Caco-2 (cell line): ENCODE measurements at regions not wholly inside any gene's neighbourhood (a gene's known extent, or its start where the extent isn't known, plus 50 kb on each side); places are given as distances from the start of the nearest gene placed in this dataset.

Experiments
- BruUV-seq: library from RNA; stranded (reverse); fragments of 400-500 nt; replicated peaks from 2 replicates; lab custom pipeline; 2021; lab: Mats Ljungman, UMichigan
- CTCF ChIA-PET: fragments of 300-600 bp; sonication (Branson Sonifier 250); formaldehyde crosslinking; loops from one replicate; lab custom pipeline; 2022; ENCODE audit warnings: antibody characterized with exemption; lab: Charles Lee
- POLR2A ChIA-PET: fragments of 300-600 bp; sonication (Branson Sonifier 250); formaldehyde crosslinking; loops from one replicate; lab custom pipeline; 2022; ENCODE audit warnings: antibody characterized with exemption; lab: Charles Lee
- DNase-seq, 2 experiments: peaks; one replicate each; pipeline versions ENCODE4 v3.0.0 to v3.0.0-alpha.2; 2020 to 2022
- H3K27me3 ChIP-seq: replicated peaks from 2 replicates; pipeline ENCODE4 v1.6.0; 2011; ENCODE audit warnings: low read length; ENCODE audit not compliant: control insufficient read depth, insufficient read depth
- H3K36me3 ChIP-seq: 2 replicates; pipeline ENCODE4 v1.5.1; 2011; ENCODE audit warnings: low read length; ENCODE audit not compliant: control insufficient read depth, insufficient read depth
- H3K4me1 ChIP-seq: fragments of 250-450 bp; sonication (Bioruptor Pico); 2 replicates; pipeline ENCODE4 v1.5.1; 2020; ENCODE audit warnings: mild to moderate bottlenecking
- H3K4me3 ChIP-seq: 2 replicates; pipeline ENCODE4 v1.5.1; 2011; ENCODE audit warnings: low read depth, mild to moderate bottlenecking, control low read depth, low read length
- H3K9me3 ChIP-seq: fragments of 250-450 bp; sonication (Bioruptor Pico); 2 replicates; pipeline ENCODE4 v1.5.1; 2020; ENCODE audit warnings: mild to moderate bottlenecking, moderate library complexity
- H3K27ac Mint-ChIP-seq: one replicate; pipeline ENCODE4 v1.8.0; 2022; ENCODE audit warnings: mixed read lengths; ENCODE audit not compliant: unreplicated experiment
- H3K27me3 Mint-ChIP-seq: one replicate; pipeline ENCODE4 v1.8.0; 2022; ENCODE audit warnings: mixed read lengths; ENCODE audit not compliant: insufficient read depth, unreplicated experiment
- H3K36me3 Mint-ChIP-seq: one replicate; pipeline ENCODE4 v1.8.0; 2022; ENCODE audit warnings: mild to moderate bottlenecking, mixed read lengths; ENCODE audit not compliant: insufficient read depth, unreplicated experiment
- H3K4me1 Mint-ChIP-seq: one replicate; pipeline ENCODE4 v1.8.0; 2022; ENCODE audit warnings: low read depth, mixed read lengths; ENCODE audit not compliant: unreplicated experiment
- H3K4me3 Mint-ChIP-seq: one replicate; pipeline ENCODE4 v1.8.0; 2022; ENCODE audit warnings: mild to moderate bottlenecking, moderate library complexity, mixed read lengths; ENCODE audit not compliant: unreplicated experiment
- H3K9me3 Mint-ChIP-seq: one replicate; pipeline ENCODE4 v1.8.0; 2022; ENCODE audit warnings: mixed read lengths; ENCODE audit not compliant: unreplicated experiment
- intact Hi-C: fragments of 100-400 bp; cut with micrococcal nuclease; formaldehyde crosslinking; loops from one replicate; pipeline ENCODE4 v1.10.0; 2022; ENCODE audit not compliant: unreplicated experiment
- TF ChIP-seq, protein P1 (sequence below), 2 experiments: fragments of 200-600 bp in 1 of 2; IDR thresholded peaks; 1 replicate in 1 of 2; 2 replicates in 1 of 2; pipeline versions ENCODE4 v1.5.1 to v1.8.0; 2011 to 2022; ENCODE audit warnings: antibody characterized with exemption in 1 of 2, control low read depth in 1 of 2, inconsistent platforms in 1 of 2, low read depth in 1 of 2, low read length in 1 of 2, mild to moderate bottlenecking in 1 of 2, moderate library complexity in 1 of 2; ENCODE audit not compliant: insufficient read depth in 1 of 2, severe bottlenecking in 1 of 2, unreplicated experiment in 1 of 2

GRCh38 chr13:89845874-89846273, 1501.6 kb upstream of the MIR17HG start:
- Mint-ChIP-seq H3K9me3 (no peaks in the 10 kb centered on the region), H3K27ac (no peak overlapping the region), H3K36me3 (no peaks in the 10 kb centered on the region), H3K4me3 (no peak overlapping the region), H3K27me3 (no peaks in the 10 kb centered on the region), H3K4me1 (no peaks in the 10 kb centered on the region)
- H3K27me3 ChIP-seq, result no peaks in the 10 kb centered on the region
- DNase-seq, result no peak
- ChIA-PET POLR2A (no interaction called here), CTCF (no interaction called here)
- H3K9me3 ChIP-seq, result no peaks in the 10 kb centered on the region
- no peaks in the 10 kb centered on the region for H3K4me1 ChIP-seq
- no TSS peak for BruUV-seq
- no peak overlapping the region for H3K4me3 ChIP-seq
- intact Hi-C loops, result no loop called here
- TF ChIP-seq, protein P1, sequence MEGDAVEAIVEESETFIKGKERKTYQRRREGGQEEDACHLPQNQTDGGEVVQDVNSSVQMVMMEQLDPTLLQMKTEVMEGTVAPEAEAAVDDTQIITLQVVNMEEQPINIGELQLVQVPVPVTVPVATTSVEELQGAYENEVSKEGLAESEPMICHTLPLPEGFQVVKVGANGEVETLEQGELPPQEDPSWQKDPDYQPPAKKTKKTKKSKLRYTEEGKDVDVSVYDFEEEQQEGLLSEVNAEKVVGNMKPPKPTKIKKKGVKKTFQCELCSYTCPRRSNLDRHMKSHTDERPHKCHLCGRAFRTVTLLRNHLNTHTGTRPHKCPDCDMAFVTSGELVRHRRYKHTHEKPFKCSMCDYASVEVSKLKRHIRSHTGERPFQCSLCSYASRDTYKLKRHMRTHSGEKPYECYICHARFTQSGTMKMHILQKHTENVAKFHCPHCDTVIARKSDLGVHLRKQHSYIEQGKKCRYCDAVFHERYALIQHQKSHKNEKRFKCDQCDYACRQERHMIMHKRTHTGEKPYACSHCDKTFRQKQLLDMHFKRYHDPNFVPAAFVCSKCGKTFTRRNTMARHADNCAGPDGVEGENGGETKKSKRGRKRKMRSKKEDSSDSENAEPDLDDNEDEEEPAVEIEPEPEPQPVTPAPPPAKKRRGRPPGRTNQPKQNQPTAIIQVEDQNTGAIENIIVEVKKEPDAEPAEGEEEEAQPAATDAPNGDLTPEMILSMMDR (IDR thresholded peaks at IDR 0.05; ENCODE audit: insufficient read depth in 1 of 2, low read depth in 1 of 2, low read length in 1 of 2, severe bottlenecking in 1 of 2, unreplicated experiment in 1 of 2), result no peak
- no peaks in the 10 kb centered on the region for H3K36me3 ChIP-seq

DNA sequence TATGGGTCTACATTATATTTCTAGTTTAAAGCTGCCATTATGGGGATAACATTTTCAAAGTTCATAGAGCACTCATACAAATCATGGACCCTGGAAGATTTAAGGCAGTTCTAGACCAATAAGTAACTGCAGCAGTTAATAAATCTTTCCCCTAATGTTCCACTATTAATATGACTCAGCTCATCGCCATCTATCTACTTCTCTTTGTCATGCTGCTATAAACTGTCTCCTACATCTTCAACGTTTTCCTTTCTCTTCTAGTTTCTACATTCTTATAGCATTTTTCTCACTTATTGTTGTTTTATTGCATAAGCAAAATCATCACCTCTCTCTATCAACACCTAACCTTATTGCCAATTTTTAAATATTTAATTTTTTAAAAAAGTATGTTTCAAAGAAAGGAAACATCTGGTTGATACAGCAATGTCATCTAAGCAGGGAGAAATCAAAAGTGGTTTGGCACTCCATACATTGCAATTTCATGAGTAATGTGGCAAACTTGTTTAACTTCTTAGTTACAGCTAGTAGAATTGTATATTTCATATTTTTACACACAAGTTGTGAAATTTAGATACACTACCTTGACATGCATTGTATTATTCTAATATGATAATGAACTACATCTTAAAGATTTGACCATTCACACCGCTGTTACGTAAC, 1500.4 kb upstream of the MIR17HG start:
- no TSS peak for BruUV-seq

DNA sequence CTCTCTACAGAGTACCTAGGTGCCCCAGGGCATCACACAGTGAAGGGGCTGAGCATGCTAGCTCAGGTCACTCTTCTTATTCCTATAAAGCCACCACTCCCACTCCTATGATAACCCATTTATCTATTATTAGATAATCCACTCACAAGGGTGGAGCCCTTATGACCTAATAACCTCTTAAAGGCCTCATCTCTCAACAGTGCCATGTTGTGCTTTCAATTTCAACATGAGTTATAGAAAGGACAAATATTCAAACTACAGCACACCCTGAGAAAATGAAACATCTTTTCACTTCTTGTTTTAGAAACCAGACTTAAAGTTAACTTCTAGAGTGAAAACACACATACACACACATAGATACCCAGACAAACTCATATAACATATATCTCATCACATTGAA, 1494.9 kb upstream of the MIR17HG start:
- BruUV-seq, result no TSS peak
- intact Hi-C loops, result no loop called here

More for the DNA sequence above, 1500.4 kb upstream of the MIR17HG start:
- H3K4me1 ChIP-seq, result no peaks in the 10 kb centered on the region
- ChIA-PET CTCF (no interaction called here), POLR2A (no interaction called here)
- intact Hi-C loops, result no loop called here
- Mint-ChIP-seq H3K27ac (no peak overlapping the region), H3K4me3 (no peak overlapping the region), H3K36me3 (no peaks in the 10 kb centered on the region), H3K4me1 (no peaks in the 10 kb centered on the region), H3K9me3 (no peaks in the 10 kb centered on the region), H3K27me3 (no peaks in the 10 kb centered on the region)
- H3K9me3 ChIP-seq, result no peaks in the 10 kb centered on the region
- TF ChIP-seq, protein P1 (IDR thresholded peaks at IDR 0.05; ENCODE audit: insufficient read depth in 1 of 2, low read depth in 1 of 2, low read length in 1 of 2, severe bottlenecking in 1 of 2, unreplicated experiment in 1 of 2), result no peak
- H3K27me3 ChIP-seq, result no peaks in the 10 kb centered on the region
- DNase-seq, result no peak
- no peak overlapping the region for H3K4me3 ChIP-seq
- H3K36me3 ChIP-seq, result no peaks in the 10 kb centered on the region

More for the DNA sequence above, 1494.9 kb upstream of the MIR17HG start:
- no peaks in the 10 kb centered on the region for H3K27me3 Mint-ChIP-seq
- Histone ChIP-seq H3K36me3 (no peaks in the 10 kb centered on the region), H3K4me3 (no peak overlapping the region), H3K4me1 (no peaks in the 10 kb centered on the region), H3K27me3 (no peaks in the 10 kb centered on the region), H3K9me3 (no peaks in the 10 kb centered on the region)
- H3K36me3 Mint-ChIP-seq, result no peaks in the 10 kb centered on the region
- no peak overlapping the region for H3K4me3 Mint-ChIP-seq
- no peaks in the 10 kb centered on the region for H3K9me3 Mint-ChIP-seq
- no peak overlapping the region for H3K27ac Mint-ChIP-seq
- ChIA-PET CTCF (no interaction called here), POLR2A (no interaction called here)
- H3K4me1 Mint-ChIP-seq, result no peaks in the 10 kb centered on the region
- no peak for DNase-seq
- TF ChIP-seq, protein P1 (IDR thresholded peaks at IDR 0.05; ENCODE audit: insufficient read depth in 1 of 2, low read depth in 1 of 2, low read length in 1 of 2, severe bottlenecking in 1 of 2, unreplicated experiment in 1 of 2), result no peak
